ENCODE measurements at regions not wholly inside any gene's neighbourhood (a gene's known extent, or its start where the extent isn't known, plus 50 kb on each side); places are given as distances from the start of the nearest gene placed in this dataset.

DNA sequence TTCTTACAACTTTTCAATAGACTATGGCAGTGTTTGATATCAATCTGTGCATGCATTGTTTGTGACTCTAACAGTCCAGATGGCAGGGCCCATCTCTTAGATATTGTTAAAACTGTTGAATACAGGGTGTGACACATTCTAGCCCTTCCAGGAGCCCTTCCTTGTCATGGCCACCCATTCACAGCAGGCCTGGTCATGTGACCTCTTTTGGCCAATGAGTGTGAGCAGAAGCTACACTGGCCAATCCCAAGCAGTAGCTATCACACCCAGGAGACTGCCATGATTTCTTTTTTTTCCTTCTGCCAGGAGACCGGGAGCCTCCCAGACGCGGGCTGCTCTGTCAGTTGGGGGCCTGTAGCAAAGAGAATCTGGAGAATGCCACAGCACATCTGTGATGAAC lies 655.4 kb upstream of the MKI67 start:
- no peak overlapping the region for H3K4me3 ChIP-seq (ENCODE audit: low read length)
- TF ChIP-seq, protein P1, sequence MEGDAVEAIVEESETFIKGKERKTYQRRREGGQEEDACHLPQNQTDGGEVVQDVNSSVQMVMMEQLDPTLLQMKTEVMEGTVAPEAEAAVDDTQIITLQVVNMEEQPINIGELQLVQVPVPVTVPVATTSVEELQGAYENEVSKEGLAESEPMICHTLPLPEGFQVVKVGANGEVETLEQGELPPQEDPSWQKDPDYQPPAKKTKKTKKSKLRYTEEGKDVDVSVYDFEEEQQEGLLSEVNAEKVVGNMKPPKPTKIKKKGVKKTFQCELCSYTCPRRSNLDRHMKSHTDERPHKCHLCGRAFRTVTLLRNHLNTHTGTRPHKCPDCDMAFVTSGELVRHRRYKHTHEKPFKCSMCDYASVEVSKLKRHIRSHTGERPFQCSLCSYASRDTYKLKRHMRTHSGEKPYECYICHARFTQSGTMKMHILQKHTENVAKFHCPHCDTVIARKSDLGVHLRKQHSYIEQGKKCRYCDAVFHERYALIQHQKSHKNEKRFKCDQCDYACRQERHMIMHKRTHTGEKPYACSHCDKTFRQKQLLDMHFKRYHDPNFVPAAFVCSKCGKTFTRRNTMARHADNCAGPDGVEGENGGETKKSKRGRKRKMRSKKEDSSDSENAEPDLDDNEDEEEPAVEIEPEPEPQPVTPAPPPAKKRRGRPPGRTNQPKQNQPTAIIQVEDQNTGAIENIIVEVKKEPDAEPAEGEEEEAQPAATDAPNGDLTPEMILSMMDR (conservative IDR thresholded peaks at IDR 0.05; ENCODE audit: low read depth, low read length) = no peak
- no peak for DNase-seq (ENCODE audit: low read depth)

DNA sequence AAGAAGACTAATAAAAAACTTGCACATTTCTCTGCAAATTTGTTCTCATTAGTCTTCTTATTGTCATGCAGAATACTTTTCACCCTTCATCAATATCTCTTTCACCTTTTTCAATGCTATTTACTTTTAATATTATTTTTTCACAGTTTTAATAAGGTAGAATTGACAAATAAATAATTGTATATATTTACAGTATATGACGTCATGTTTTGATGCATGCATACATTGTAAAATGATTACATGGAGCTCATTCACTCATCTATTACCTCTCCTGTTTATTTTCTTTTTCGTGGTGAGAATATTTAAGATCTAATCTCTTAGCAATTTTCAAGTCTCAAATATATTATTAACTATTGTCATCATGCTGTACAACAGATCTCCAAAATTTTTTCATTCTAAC lies 658.2 kb upstream of the MKI67 start:
- no peak for DNase-seq (ENCODE audit: low read depth)
- H3K4me3 ChIP-seq (ENCODE audit: low read length) = no peak overlapping the region
- TF ChIP-seq, protein P1 (conservative IDR thresholded peaks at IDR 0.05; ENCODE audit: low read depth, low read length) = no peak

DNA sequence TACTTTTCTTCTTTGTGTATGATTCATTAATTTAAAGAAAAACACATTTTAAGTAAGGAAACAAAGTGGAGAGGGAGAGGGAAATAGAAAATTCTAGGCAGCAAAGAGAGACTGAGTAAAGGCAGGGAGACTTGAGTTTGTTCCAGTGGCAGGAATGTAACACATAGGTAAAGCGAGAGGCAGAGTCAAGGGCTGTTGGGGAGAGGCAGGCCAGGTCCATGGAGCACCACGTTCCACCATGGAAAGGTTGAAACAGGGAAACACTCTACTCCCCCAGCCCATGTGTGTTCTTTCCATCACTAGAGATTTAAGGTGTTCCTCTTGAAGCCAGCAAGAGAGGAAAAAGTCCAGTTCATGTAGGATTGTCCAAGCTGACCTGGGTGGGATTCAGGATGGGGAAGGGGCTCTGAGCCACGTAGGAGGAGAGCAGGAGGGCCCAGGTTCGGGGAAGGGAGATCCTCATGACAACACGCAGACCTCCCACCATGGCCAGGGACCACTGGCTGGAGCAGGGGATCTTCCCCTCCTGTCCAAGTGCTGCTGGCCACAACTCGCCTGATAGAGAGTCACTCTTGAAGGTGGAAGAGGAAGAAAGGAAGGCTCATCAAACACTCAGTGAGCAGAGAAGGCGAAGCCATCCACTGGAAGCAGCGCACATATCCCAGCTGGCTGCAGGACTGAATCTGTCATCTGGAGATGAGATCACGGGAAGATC lies 666.4 kb upstream of the MKI67 start:
- TF ChIP-seq, protein P1 (conservative IDR thresholded peaks at IDR 0.05; ENCODE audit: low read depth, low read length) = no peak
- H3K4me3 ChIP-seq (ENCODE audit: low read length) = no peak overlapping the region
- no peak for DNase-seq (ENCODE audit: low read depth)

DNA sequence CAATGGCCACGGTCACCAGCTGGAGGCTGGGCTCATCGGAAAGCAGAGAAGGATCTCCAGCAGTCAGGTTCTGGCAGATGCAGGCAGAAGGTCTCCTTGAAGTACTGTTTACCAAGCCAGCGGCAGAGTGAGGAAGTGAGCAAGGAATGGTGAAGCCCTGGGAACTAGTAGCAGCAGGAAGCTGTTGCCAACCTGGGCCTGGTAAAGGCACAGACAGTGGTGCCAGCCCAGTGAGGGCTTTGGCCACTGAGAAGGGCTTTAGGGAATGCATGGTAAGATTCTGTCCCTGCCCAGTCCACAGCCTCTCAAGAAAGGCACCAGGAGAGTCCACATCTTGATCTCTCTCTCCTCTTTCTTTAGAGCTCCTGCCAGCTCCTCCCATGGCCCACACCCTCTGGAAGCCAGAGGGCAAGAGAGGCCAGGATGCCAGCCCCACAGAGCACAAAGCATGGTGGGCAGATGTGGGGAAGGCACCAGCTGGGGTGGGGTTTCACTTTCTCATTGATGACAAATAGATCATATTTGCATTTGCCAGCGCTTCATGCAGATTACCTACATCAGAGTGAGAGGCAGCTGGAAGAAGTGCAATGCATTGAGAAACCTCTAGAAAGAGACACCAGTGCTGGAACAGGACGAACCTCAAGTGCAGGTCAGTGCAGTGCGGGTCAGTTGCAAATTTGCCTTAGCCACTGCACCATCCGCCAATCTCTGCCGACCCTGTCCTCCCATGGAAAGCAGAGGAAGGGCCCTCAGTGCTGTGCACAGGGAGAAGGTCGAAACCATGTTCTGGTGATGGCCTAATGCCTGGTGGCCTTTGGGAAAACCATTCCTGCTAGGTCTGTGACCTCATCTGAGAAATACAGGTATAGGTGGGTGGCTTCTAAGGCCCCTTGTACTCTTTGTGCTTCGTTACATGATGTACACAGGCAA lies 667.8 kb upstream of the MKI67 start:
- no peak overlapping the region for H3K4me3 ChIP-seq (ENCODE audit: low read length)
- TF ChIP-seq, protein P1 (conservative IDR thresholded peaks at IDR 0.05; ENCODE audit: low read depth, low read length) = no peak
- DNase-seq (ENCODE audit: low read depth) = no peak

DNA sequence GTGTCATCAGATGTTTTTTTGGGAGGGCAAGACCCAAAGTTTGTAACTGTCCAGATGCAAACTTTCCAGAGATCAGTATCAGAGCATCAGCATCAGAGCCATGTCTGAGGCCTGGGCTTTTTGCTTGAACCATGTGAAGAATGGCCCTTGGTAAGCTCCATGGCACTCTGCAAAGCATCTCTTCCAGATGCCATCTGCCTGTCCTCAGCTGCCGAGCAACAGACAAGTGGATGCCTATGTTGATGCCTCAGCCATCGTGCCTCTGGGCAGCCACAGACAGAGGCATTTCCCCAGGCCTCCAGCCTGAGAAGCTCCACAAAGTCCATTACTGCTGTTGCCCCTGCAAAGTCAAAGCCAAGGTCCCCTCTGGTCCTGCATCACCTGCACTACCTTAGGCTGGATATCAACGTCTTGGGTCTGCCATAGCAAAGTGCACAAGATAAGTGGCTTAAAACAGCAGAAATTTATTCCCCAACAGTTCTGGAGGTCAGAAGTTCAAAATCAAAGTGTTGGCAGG lies 670.2 kb upstream of the MKI67 start:
- H3K4me3 ChIP-seq (ENCODE audit: low read length) = no peak overlapping the region
- TF ChIP-seq, protein P1 (conservative IDR thresholded peaks at IDR 0.05; ENCODE audit: low read depth, low read length) = no peak
- DNase-seq (ENCODE audit: low read depth) = no peak

DNA sequence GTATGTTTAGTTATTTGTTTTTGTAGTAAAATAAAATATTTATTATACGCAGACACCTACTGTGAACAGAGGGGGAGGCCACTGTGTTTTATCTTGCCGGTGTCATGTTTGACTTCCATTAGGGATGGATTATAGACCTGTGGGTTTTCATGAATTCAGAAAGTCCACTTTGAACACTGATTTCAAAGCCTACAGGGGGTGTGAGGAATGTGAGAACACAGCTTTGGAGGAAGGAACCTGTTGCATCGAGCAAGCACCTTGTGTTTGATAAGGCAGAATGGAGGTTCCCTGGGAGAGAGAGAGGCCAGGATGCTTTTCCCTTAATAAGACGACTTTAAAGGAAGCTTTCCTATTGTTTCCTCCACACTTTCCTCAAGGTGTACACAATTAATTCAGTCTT lies 665.0 kb upstream of the MGMT start:
- TF ChIP-seq, protein P1 (conservative IDR thresholded peaks at IDR 0.05; ENCODE audit: low read depth, low read length) = no peak
- no peak overlapping the region for H3K4me3 ChIP-seq (ENCODE audit: low read length)
- no peak for DNase-seq (ENCODE audit: low read depth)
